ENCODE measurements at regions not wholly inside any gene's neighbourhood (a gene's known extent, or its start where the extent isn't known, plus 50 kb on each side); places are given as distances from the start of the nearest gene placed in this dataset.
A peak's percentile ranks its signal among the peaks of the same experiment; 100 is the strongest.
"Not testable (repeated sequence)": the region's sequence is repeated elsewhere in the genome, so short reads cannot be mapped to it uniquely, and the experiment has no call there.

GRCh38 chrX:106363214-106363613 is 195.1 kb downstream of the PWWP3B start:
- no peak for DNase-seq (ENCODE audit: low spot score)

GRCh38 chrX:106378616-106379015 is 210.5 kb downstream of the PWWP3B start:
- no peak for DNase-seq (ENCODE audit: low spot score)

- DNase-seq (ENCODE audit: low spot score), result no peak
Observed at GRCh38 chrX:106391284-106391911, 220.4 kb upstream of the RADX start.

GRCh38 chrX:106392346-106392745 is 219.4 kb upstream of the RADX start:
- DNase-seq (ENCODE audit: low spot score), result no peak

GRCh38 chrX:106397788-106398538 is 213.8 kb upstream of the RADX start:
- no peak for DNase-seq (ENCODE audit: low spot score)

- no peak for DNase-seq (ENCODE audit: low spot score)
Observed at GRCh38 chrX:106401965-106402559, 209.7 kb upstream of the RADX start.

- DNase-seq (ENCODE audit: low spot score), result no peak
Observed at GRCh38 chrX:106404512-106404911, 207.3 kb upstream of the RADX start.

GRCh38 chrX:106415276-106415895 is 196.4 kb upstream of the RADX start:
- peak; percentile 7 for DNase-seq (ENCODE audit: low spot score)

GRCh38 chrX:106436691-106437090 is 175.1 kb upstream of the RADX start:
- DNase-seq (ENCODE audit: low spot score), result no peak

GRCh38 chrX:106437407-106437806 is 174.4 kb upstream of the RADX start:
- no peak for DNase-seq (ENCODE audit: low spot score)

GRCh38 chrX:106450405-106450804 is 161.4 kb upstream of the RADX start:
- DNase-seq (ENCODE audit: low spot score), result no peak

GRCh38 chrX:106451933-106452332 is 159.8 kb upstream of the RADX start:
- DNase-seq (ENCODE audit: low spot score), result no peak

- no peak for DNase-seq (ENCODE audit: low spot score)
Observed at GRCh38 chrX:106454991-106455390, 156.8 kb upstream of the RADX start.

GRCh38 chrX:106457802-106458201 is 154.0 kb upstream of the RADX start:
- no peak for DNase-seq (ENCODE audit: low spot score)

GRCh38 chrX:106467422-106467821 is 144.4 kb upstream of the RADX start:
- no peak for DNase-seq (ENCODE audit: low spot score)

- DNase-seq (ENCODE audit: low spot score), result no peak
Observed at GRCh38 chrX:106467943-106468342, 143.8 kb upstream of the RADX start.

- DNase-seq (ENCODE audit: low spot score), result no peak
Observed at GRCh38 chrX:106468433-106468832, 143.3 kb upstream of the RADX start.

GRCh38 chrX:106479920-106480319 is 131.9 kb upstream of the RADX start:
- no peak for DNase-seq (ENCODE audit: low spot score)

- DNase-seq (ENCODE audit: low spot score), result peak; percentile 43
Observed at GRCh38 chrX:106481341-106481740, 130.4 kb upstream of the RADX start.

- DNase-seq (ENCODE audit: low spot score), result no peak
Observed at GRCh38 chrX:106484233-106484632, 127.5 kb upstream of the RADX start.

GRCh38 chrX:106493210-106493816 is 118.5 kb upstream of the RADX start:
- DNase-seq (ENCODE audit: low spot score), result not testable (repeated sequence)

GRCh38 chrX:106499473-106499872 is 112.3 kb upstream of the RADX start:
- no peak for DNase-seq (ENCODE audit: low spot score)

Measured in kidney capillary endothelial cell (primary cell).